Uterus (tissue), 2 donors: ENCODE measurements at regions not wholly inside any gene's neighbourhood (a gene's known extent, or its start where the extent isn't known, plus 50 kb on each side); places are given as distances from the start of the nearest gene placed in this dataset.

Experiments
- CTCF ChIP-seq, 4 experiments: fragments of 200-600 bp in 2 of 4; fragments of 450-650 bp in 2 of 4; sonication (generic) in 2 of 4; IDR thresholded peaks; one replicate each; pipeline ENCODE4 v1.5.1; 2016 to 2019; ENCODE audit warnings: antibody characterized with exemption in 4 of 4, mild to moderate bottlenecking in 2 of 4, moderate library complexity in 1 of 4
- POLR2A ChIP-seq, 2 donors: fragments of 450-650 bp; IDR thresholded peaks; one replicate each; pipeline ENCODE4 v1.6.1; 2016; ENCODE audit warnings: antibody characterized with exemption in 2 of 2, mild to moderate bottlenecking in 1 of 2, moderate library complexity in 1 of 2

GRCh38 chr1:55331351-55331750, 116.2 kb upstream of the USP24 start:
- TF ChIP-seq CTCF (IDR thresholded peaks at IDR 0.05) = no peak
- TF ChIP-seq POLR2A (IDR thresholded peaks at IDR 0.05) = no peak
